Natural killer cell (primary cell): ENCODE measurements at regions not wholly inside any gene's neighbourhood (a gene's known extent, or its start where the extent isn't known, plus 50 kb on each side); places are given as distances from the start of the nearest gene placed in this dataset.
A peak's percentile ranks its signal among the peaks of the same experiment; 100 is the strongest.
"Not testable (repeated sequence)": the region's sequence is repeated elsewhere in the genome, so short reads cannot be mapped to it uniquely, and the experiment has no call there.

Experiments used
- ATAC-seq, 3 donors: fragments of 150-1000 bp in 2 of 3; fragments of 200-7000 bp in 1 of 3; cut with Tn5 transposase; 1 replicate in 1 of 3; 2 replicates in 2 of 3; pipeline ENCODE4 v1.10.0; 2021; ENCODE audit warnings: mild to moderate bottlenecking in 2 of 3, moderate library complexity in 2 of 3
- DNase-seq, 2 donors: peaks; one replicate each; pipeline versions ENCODE4 v3.0.0 to v3.0.0-alpha.2; 2013 to 2021; ENCODE audit warnings: mixed read lengths in 1 of 2
- H3K27ac ChIP-seq: one replicate; pipeline ENCODE4 v1.5.1; 2013; ENCODE audit warnings: mild to moderate bottlenecking, low read length
- H3K27me3 ChIP-seq: one replicate; pipeline ENCODE4 v1.6.1; 2013; ENCODE audit warnings: low read length; ENCODE audit not compliant: control insufficient read depth, insufficient read depth
- H3K36me3 ChIP-seq: one replicate; pipeline ENCODE4 v1.6.1; 2013; ENCODE audit warnings: low read length; ENCODE audit not compliant: control insufficient read depth, insufficient read depth
- H3K4me1 ChIP-seq: one replicate; pipeline ENCODE4 v1.6.1; 2013; ENCODE audit warnings: low read length; ENCODE audit not compliant: control insufficient read depth, insufficient read depth
- H3K4me3 ChIP-seq: one replicate; pipeline ENCODE4 v1.5.1; 2013; ENCODE audit warnings: low read length
- H3K9me3 ChIP-seq: one replicate; pipeline ENCODE4 v1.6.1; 2013; ENCODE audit warnings: low read length; ENCODE audit not compliant: control insufficient read depth, insufficient read depth
- H3K27ac Mint-ChIP-seq, 2 donors: one replicate each; pipeline ENCODE4 v1.8.0; 2022; ENCODE audit warnings: mild to moderate bottlenecking in 2 of 2, mixed read lengths in 2 of 2, moderate library complexity in 1 of 2
- H3K27me3 Mint-ChIP-seq, 2 donors: one replicate each; pipeline ENCODE4 v1.8.0; 2022; ENCODE audit warnings: low read depth in 2 of 2, mixed read lengths in 2 of 2
- H3K36me3 Mint-ChIP-seq: one replicate; pipeline ENCODE4 v1.8.0; 2022; ENCODE audit warnings: mixed read lengths
- H3K4me1 Mint-ChIP-seq, 2 donors: one replicate each; pipeline ENCODE4 v1.8.0; 2022; ENCODE audit warnings: mixed read lengths in 2 of 2
- H3K4me3 Mint-ChIP-seq: one replicate; pipeline ENCODE4 v1.8.0; 2022; ENCODE audit warnings: mild to moderate bottlenecking, moderate library complexity, mixed read lengths
- H3K9me3 Mint-ChIP-seq, 2 donors: one replicate each; pipeline ENCODE4 v1.8.0; 2022; ENCODE audit warnings: mixed read lengths in 2 of 2
- CTCF ChIP-seq: fragments of 200-600 bp; IDR thresholded peaks from one replicate; pipeline ENCODE4 v1.8.0; 2022; ENCODE audit warnings: antibody characterized with exemption
- WGBS: methylation state at CpG from one replicate; pipeline ENCODE4 v1.1.7; 2013; ENCODE audit warnings: missing lambda C conversion rate; ENCODE audit not compliant: insufficient coverage; 5-methylcytosine and 5-hydroxymethylcytosine counted together
- intact Hi-C: fragments of 100-400 bp; cut with micrococcal nuclease; formaldehyde crosslinking; loops from one replicate; pipeline ENCODE4 v1.14.2; 2022

- TF ChIP-seq CTCF: no peak
- no peak overlapping the region for H3K27ac Mint-ChIP-seq
- H3K36me3 ChIP-seq: no peaks in the 10 kb centered on the region
- peaks cover 10% of the 10 kb centered on the region in 2 donors for H3K4me1 Mint-ChIP-seq
- no peaks in the 10 kb centered on the region for H3K36me3 Mint-ChIP-seq
- WGBS: no CpG with 5 or more reads among the region's 1 CpG
- no peaks in the 10 kb centered on the region for H3K9me3 Mint-ChIP-seq
- no peaks in the 10 kb centered on the region for H3K27me3 ChIP-seq
- DNase-seq: no peak
- intact Hi-C loops: no loop called here
- H3K4me1 ChIP-seq: no peaks in the 10 kb centered on the region
- no peak overlapping the region for H3K27ac ChIP-seq
- H3K9me3 ChIP-seq: no peaks in the 10 kb centered on the region
- no peak overlapping the region for H3K4me3 Mint-ChIP-seq
- H3K4me3 ChIP-seq: no peak overlapping the region
- no peaks in the 10 kb centered on the region for H3K27me3 Mint-ChIP-seq
- ATAC-seq: no peak
Measured at GRCh38 chr6:130558131-130558530, 192.3 kb downstream of the TMEM200A start.

GRCh38 chr6:130559166-130559565, 193.3 kb downstream of the TMEM200A start:
- Mint-ChIP-seq H3K4me1 (peaks cover 10% of the 10 kb centered on the region in 2 donors), H3K27me3 (no peaks in the 10 kb centered on the region), H3K4me3 (no peak overlapping the region), H3K9me3 (no peaks in the 10 kb centered on the region), H3K36me3 (no peaks in the 10 kb centered on the region), H3K27ac (no peak overlapping the region)
- Histone ChIP-seq H3K4me3 (no peak overlapping the region), H3K27me3 (no peaks in the 10 kb centered on the region), H3K36me3 (no peaks in the 10 kb centered on the region), H3K27ac (no peak overlapping the region), H3K4me1 (no peaks in the 10 kb centered on the region), H3K9me3 (no peaks in the 10 kb centered on the region)
- no peak for TF ChIP-seq CTCF
- no peak for ATAC-seq
- 71% methylated on average over 1 of the region's 1 CpG for WGBS
- no peak for DNase-seq
- intact Hi-C loops: no loop called here

GRCh38 chr6:130560231-130560630, 194.4 kb downstream of the TMEM200A start:
- Histone ChIP-seq H3K27me3 (no peaks in the 10 kb centered on the region), H3K27ac (no peak overlapping the region), H3K36me3 (no peaks in the 10 kb centered on the region), H3K9me3 (no peaks in the 10 kb centered on the region), H3K4me3 (no peak overlapping the region), H3K4me1 (no peaks in the 10 kb centered on the region)
- Mint-ChIP-seq H3K4me3 (no peak overlapping the region), H3K27me3 (no peaks in the 10 kb centered on the region), H3K36me3 (no peaks in the 10 kb centered on the region), H3K27ac (no peak overlapping the region), H3K9me3 (no peaks in the 10 kb centered on the region), H3K4me1 (peaks cover 10% of the 10 kb centered on the region in 2 donors)
- intact Hi-C loops: no loop called here
- ATAC-seq (no peak), DNase-seq (no peak)
- TF ChIP-seq CTCF: no peak
- WGBS: 57% methylated on average over 2 of the region's 2 CpGs

GRCh38 chr6:130561159-130561558, 195.3 kb downstream of the TMEM200A start:
- H3K4me1 Mint-ChIP-seq, H3K9me3 ChIP-seq, intact Hi-C loops, H3K4me3 ChIP-seq, H3K9me3 Mint-ChIP-seq, H3K27me3 Mint-ChIP-seq, H3K27ac ChIP-seq, H3K36me3 ChIP-seq, H3K27me3 ChIP-seq, H3K36me3 Mint-ChIP-seq, H3K4me3 Mint-ChIP-seq, H3K4me1 ChIP-seq, H3K27ac Mint-ChIP-seq: not testable (repeated sequence)
- peak in 2 of 3 donors; percentile 49 to 64 for ATAC-seq
- peak in 1 of 2 donors; percentile 10 for DNase-seq
- WGBS: no CpG with 5 or more reads among the region's 2 CpGs
